RWPE2 (cell line): ENCODE measurements at regions not wholly inside any gene's neighbourhood (a gene's known extent, or its start where the extent isn't known, plus 50 kb on each side); places are given as distances from the start of the nearest gene placed in this dataset.

Experiments
- ATAC-seq: fragments of 200-7000 bp; cut with Tn5 transposase; 3 replicates; pipeline ENCODE4 v1.9.1; 2021; ENCODE audit warnings: low read depth
- DNase-seq: peaks from one replicate; pipeline ENCODE4 v3.0.0-alpha.2; 2020; ENCODE audit warnings: low spot score
- H3K27ac ChIP-seq: fragments of 450-650 bp; 2 replicates; pipeline ENCODE4 v1.5.1; 2017; ENCODE audit warnings: mild to moderate bottlenecking; ENCODE audit not compliant: poor library complexity, severe bottlenecking
- H3K27me3 ChIP-seq: fragments of 250-450 bp; sonication (Bioruptor Pico); 2 replicates; pipeline ENCODE4 v1.5.1; 2021; ENCODE audit warnings: mild to moderate bottlenecking, moderate library complexity; ENCODE audit not compliant: insufficient read depth, poor library complexity, severe bottlenecking
- H3K36me3 ChIP-seq: fragments of 250-450 bp; sonication (Bioruptor Pico); 2 replicates; pipeline ENCODE4 v1.5.1; 2020; ENCODE audit warnings: low read depth, mild to moderate bottlenecking, moderate library complexity
- H3K4me1 ChIP-seq: fragments of 250-450 bp; sonication (Bioruptor Pico); 2 replicates; pipeline ENCODE4 v1.5.1; 2021; ENCODE audit warnings: mild to moderate bottlenecking, moderate library complexity; ENCODE audit not compliant: insufficient read depth, poor library complexity, severe bottlenecking
- H3K4me3 ChIP-seq: fragments of 250-450 bp; sonication (Bioruptor Pico); 2 replicates; pipeline ENCODE4 v1.5.1; 2021; ENCODE audit warnings: mild to moderate bottlenecking, moderate library complexity; ENCODE audit not compliant: severe bottlenecking
- H3K9me3 ChIP-seq: fragments of 250-450 bp; sonication (Bioruptor Pico); 2 replicates; pipeline ENCODE4 v1.5.1; 2021; ENCODE audit warnings: mild to moderate bottlenecking, moderate library complexity; ENCODE audit not compliant: severe bottlenecking
- CTCF ChIP-seq: fragments of 450-650 bp; IDR thresholded peaks from one replicate; pipeline ENCODE4 v1.5.1; 2017; ENCODE audit warnings: mild to moderate bottlenecking, moderate library complexity; ENCODE audit not compliant: poor library complexity, severe bottlenecking

- Histone ChIP-seq H3K27me3 (peaks cover 6% of the 10 kb centered on the region), H3K9me3 (no peaks in the 10 kb centered on the region), H3K4me1 (no peaks in the 10 kb centered on the region), H3K36me3 (no peaks in the 10 kb centered on the region), H3K27ac (no peak overlapping the region), H3K4me3 (no peak overlapping the region)
- 0 out of 3 replicates have a peak, but pooled peaks have one; percentile 19 for ATAC-seq
- no peak for TF ChIP-seq CTCF
- no peak for DNase-seq
These were observed 66.3 kb upstream of the CDH8 start for GRCh38 chr16:62102588-62102987.

- Histone ChIP-seq H3K9me3 (no peaks in the 10 kb centered on the region), H3K4me1 (no peaks in the 10 kb centered on the region), H3K36me3 (no peaks in the 10 kb centered on the region), H3K27ac (no peak overlapping the region), H3K27me3 (no peaks in the 10 kb centered on the region), H3K4me3 (no peak overlapping the region)
- DNase-seq (no peak), ATAC-seq (no peak)
- TF ChIP-seq CTCF: no peak
These were observed 64.4 kb upstream of the CDH8 start for GRCh38 chr16:62100651-62101050.

- Histone ChIP-seq H3K4me3 (no peak overlapping the region), H3K36me3 (no peaks in the 10 kb centered on the region), H3K4me1 (no peaks in the 10 kb centered on the region), H3K27ac (no peak overlapping the region), H3K27me3 (peaks cover 10% of the 10 kb centered on the region), H3K9me3 (no peaks in the 10 kb centered on the region)
- DNase-seq (no peak), ATAC-seq (no peak)
- TF ChIP-seq CTCF: no peak
These were observed 53.5 kb upstream of the CDH8 start for GRCh38 chr16:62089715-62090114.

- no peak for ATAC-seq
- no peak for DNase-seq
- Histone ChIP-seq H3K27ac (no peak overlapping the region), H3K36me3 (no peaks in the 10 kb centered on the region), H3K4me1 (no peaks in the 10 kb centered on the region), H3K9me3 (no peaks in the 10 kb centered on the region), H3K27me3 (peaks cover 10% of the 10 kb centered on the region), H3K4me3 (no peak overlapping the region)
- no peak for TF ChIP-seq CTCF
These were observed 52.6 kb upstream of the CDH8 start for GRCh38 chr16:62088731-62089410.
